ENCODE measurements at regions not wholly inside any gene's neighbourhood (a gene's known extent, or its start where the extent isn't known, plus 50 kb on each side); places are given as distances from the start of the nearest gene placed in this dataset.

GRCh38 chr4:16360694-16361262 is 134.5 kb upstream of the TAPT1 start:
- DNase-seq, result no peak

GRCh38 chr4:16353165-16353564 is 126.9 kb upstream of the TAPT1 start:
- DNase-seq, result no peak

GRCh38 chr4:16351161-16351560 is 124.9 kb upstream of the TAPT1 start:
- no peak for DNase-seq

- no peak for DNase-seq
These were observed 118.6 kb upstream of the TAPT1 start for GRCh38 chr4:16344853-16345252.

GRCh38 chr4:16337936-16338335 is 111.7 kb upstream of the TAPT1 start:
- peak; percentile 12 for DNase-seq

- DNase-seq, result no peak
These were observed 108.3 kb upstream of the TAPT1 start for GRCh38 chr4:16334601-16335000.

GRCh38 chr4:16329797-16330134 is 103.5 kb upstream of the TAPT1 start:
- DNase-seq, result no peak

GRCh38 chr4:16329125-16329796 is 103.0 kb upstream of the TAPT1 start:
- peak; percentile 26 for DNase-seq

- DNase-seq, result no peak
These were observed 95.9 kb upstream of the TAPT1 start for GRCh38 chr4:16322183-16322582.

GRCh38 chr4:16315456-16315855 is 89.2 kb upstream of the TAPT1 start:
- DNase-seq, result no peak

GRCh38 chr4:16310606-16311005 is 84.3 kb upstream of the TAPT1 start:
- DNase-seq, result no peak

- no peak for DNase-seq
These were observed 76.4 kb upstream of the TAPT1 start for GRCh38 chr4:16302648-16303047.

- no peak for DNase-seq
These were observed 70.7 kb upstream of the TAPT1 start for GRCh38 chr4:16297003-16297402.

GRCh38 chr4:16294455-16294854 is 68.2 kb upstream of the TAPT1 start:
- peak; percentile 25 for DNase-seq

GRCh38 chr4:16293210-16293838 is 67.1 kb upstream of the TAPT1 start:
- DNase-seq, result no peak

GRCh38 chr4:16292585-16292984 is 66.3 kb upstream of the TAPT1 start:
- no peak for DNase-seq

- DNase-seq, result no peak
These were observed 64.6 kb upstream of the TAPT1 start for GRCh38 chr4:16290681-16291420.

- DNase-seq, result peak; percentile 47
These were observed 63.8 kb upstream of the TAPT1 start for GRCh38 chr4:16289897-16290554.

- no peak for DNase-seq
These were observed 57.8 kb upstream of the TAPT1 start for GRCh38 chr4:16284050-16284449.

- no peak for DNase-seq
These were observed 51.9 kb upstream of the TAPT1 start for GRCh38 chr4:16278178-16278577.

All from EL (cell line).